ENCODE measurements at regions not wholly inside any gene's neighbourhood (a gene's known extent, or its start where the extent isn't known, plus 50 kb on each side); places are given as distances from the start of the nearest gene placed in this dataset.

DNA sequence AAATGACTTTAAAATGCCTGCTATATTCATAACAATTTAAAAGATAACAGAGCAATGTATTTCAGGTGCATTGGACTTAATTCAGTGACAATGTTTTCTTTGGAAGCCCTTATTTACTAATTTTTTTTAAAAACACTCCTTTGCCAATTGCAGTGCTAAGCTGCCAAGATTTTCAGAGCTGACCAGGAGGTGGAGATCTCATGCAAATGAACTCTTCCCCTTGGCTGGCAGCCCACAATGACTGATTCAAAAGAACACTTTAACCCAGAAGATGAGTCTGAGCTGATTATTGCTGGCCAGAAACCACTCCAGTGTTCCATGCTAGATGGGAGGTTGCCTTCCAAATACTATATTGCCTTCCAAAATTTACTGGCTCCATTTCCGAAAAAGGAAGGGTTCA is 128.3 kb upstream of the CCNH start:
- Histone ChIP-seq H3K36me3 (ENCODE audit: insufficient read depth) (no peaks in the 10 kb centered on the region), H3K4me2 (no peak overlapping the region), H3K27me3 (ENCODE audit: insufficient read depth) (no peaks in the 10 kb centered on the region), H3K79me2 (replicated peaks; ENCODE audit: insufficient read depth) (no peaks in the 10 kb centered on the region), H3K27ac (ENCODE audit: low read depth) (no peak overlapping the region), H3F3A (replicated peaks; ENCODE audit: low read depth) (no peaks in the 10 kb centered on the region), H3K9me2 (ENCODE audit: insufficient read depth) (no peaks in the 10 kb centered on the region), H2AFZ (no peak overlapping the region), H3K4me3 (no peak overlapping the region), H4K20me1 (replicated peaks; ENCODE audit: insufficient read depth) (no peaks in the 10 kb centered on the region), H3K4me1 (ENCODE audit: insufficient read depth) (peaks cover 7% of the 10 kb centered on the region)
- peaks cover 26% of the 10 kb centered on the region; the same call in 2 of the 3 replicates for H3K4me1 Mint-ChIP-seq
- H3K27ac Mint-ChIP-seq: no peak overlapping the region
- no peaks in the 10 kb centered on the region for H3K27me3 Mint-ChIP-seq (ENCODE audit: insufficient read depth, low read depth, poor library complexity)
- no peak overlapping the region for H3K4me3 Mint-ChIP-seq
- DNase-seq (ENCODE audit: low spot score) (peak; percentile 62), ATAC-seq (peak; percentile 86)
- no peaks in the 10 kb centered on the region for H3K36me3 Mint-ChIP-seq (ENCODE audit: low read depth)
- no peaks in the 10 kb centered on the region for H3K9me3 Mint-ChIP-seq
- no peak for TF ChIP-seq ZNF331 (CRISPR knock-in tag; IDR thresholded peaks at IDR 0.05; ENCODE audit: low read depth)
- TF ChIP-seq, protein P1, sequence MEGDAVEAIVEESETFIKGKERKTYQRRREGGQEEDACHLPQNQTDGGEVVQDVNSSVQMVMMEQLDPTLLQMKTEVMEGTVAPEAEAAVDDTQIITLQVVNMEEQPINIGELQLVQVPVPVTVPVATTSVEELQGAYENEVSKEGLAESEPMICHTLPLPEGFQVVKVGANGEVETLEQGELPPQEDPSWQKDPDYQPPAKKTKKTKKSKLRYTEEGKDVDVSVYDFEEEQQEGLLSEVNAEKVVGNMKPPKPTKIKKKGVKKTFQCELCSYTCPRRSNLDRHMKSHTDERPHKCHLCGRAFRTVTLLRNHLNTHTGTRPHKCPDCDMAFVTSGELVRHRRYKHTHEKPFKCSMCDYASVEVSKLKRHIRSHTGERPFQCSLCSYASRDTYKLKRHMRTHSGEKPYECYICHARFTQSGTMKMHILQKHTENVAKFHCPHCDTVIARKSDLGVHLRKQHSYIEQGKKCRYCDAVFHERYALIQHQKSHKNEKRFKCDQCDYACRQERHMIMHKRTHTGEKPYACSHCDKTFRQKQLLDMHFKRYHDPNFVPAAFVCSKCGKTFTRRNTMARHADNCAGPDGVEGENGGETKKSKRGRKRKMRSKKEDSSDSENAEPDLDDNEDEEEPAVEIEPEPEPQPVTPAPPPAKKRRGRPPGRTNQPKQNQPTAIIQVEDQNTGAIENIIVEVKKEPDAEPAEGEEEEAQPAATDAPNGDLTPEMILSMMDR (conservative IDR thresholded peaks at IDR 0.05; ENCODE audit: low read depth in 2 of 2): peak; percentile 25 to 52; a peak in 2 of 4 replicates

DNA sequence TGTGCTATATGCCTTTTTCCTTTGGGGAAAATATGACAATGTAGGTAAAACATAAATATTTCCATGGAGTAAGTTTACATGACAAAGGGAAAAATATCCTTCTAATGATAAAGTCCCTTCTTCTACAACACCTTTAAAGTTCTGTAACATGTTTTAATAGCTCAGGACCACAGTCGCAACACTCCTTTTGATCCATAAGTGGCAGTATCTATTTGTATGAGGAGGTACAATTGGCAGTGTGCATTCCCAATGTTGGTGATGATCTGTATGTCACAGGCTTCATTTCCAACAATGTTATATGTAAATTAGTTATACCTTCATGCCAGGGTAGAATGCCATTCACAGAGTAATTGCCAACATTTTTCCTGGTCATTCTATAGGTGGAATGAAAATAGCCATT is 127.1 kb upstream of the CCNH start:
- ATAC-seq: no peak

More for the DNA sequence above, 127.1 kb upstream of the CCNH start:
- no peak overlapping the region for H3K4me3 Mint-ChIP-seq
- no peak overlapping the region for H2AFZ ChIP-seq
- H3K27ac ChIP-seq (ENCODE audit: low read depth): no peak overlapping the region
- no peaks in the 10 kb centered on the region for H4K20me1 ChIP-seq (replicated peaks; ENCODE audit: insufficient read depth)
- H3K36me3 ChIP-seq (ENCODE audit: insufficient read depth): no peaks in the 10 kb centered on the region
- H3K4me1 Mint-ChIP-seq: peaks cover 21% of the 10 kb centered on the region; the same call in 2 of the 3 replicates
- no peaks in the 10 kb centered on the region for H3K27me3 ChIP-seq (ENCODE audit: insufficient read depth)
- no peak overlapping the region for H3K4me3 ChIP-seq
- no peaks in the 10 kb centered on the region for H3K36me3 Mint-ChIP-seq (ENCODE audit: low read depth)
- H3K79me2 ChIP-seq (replicated peaks; ENCODE audit: insufficient read depth): no peaks in the 10 kb centered on the region
- no peaks in the 10 kb centered on the region for H3K9me2 ChIP-seq (ENCODE audit: insufficient read depth)
- no peaks in the 10 kb centered on the region for H3K9me3 Mint-ChIP-seq
- H3K4me2 ChIP-seq: no peak overlapping the region
- DNase-seq (ENCODE audit: low spot score): no peak
- H3F3A ChIP-seq (replicated peaks; ENCODE audit: low read depth): no peaks in the 10 kb centered on the region
- TF ChIP-seq, protein P1 (conservative IDR thresholded peaks at IDR 0.05; ENCODE audit: low read depth in 2 of 2): peak in 1 of 2 experiments; percentile 18; a peak in 1 of 4 replicates
- TF ChIP-seq, protein P2, sequence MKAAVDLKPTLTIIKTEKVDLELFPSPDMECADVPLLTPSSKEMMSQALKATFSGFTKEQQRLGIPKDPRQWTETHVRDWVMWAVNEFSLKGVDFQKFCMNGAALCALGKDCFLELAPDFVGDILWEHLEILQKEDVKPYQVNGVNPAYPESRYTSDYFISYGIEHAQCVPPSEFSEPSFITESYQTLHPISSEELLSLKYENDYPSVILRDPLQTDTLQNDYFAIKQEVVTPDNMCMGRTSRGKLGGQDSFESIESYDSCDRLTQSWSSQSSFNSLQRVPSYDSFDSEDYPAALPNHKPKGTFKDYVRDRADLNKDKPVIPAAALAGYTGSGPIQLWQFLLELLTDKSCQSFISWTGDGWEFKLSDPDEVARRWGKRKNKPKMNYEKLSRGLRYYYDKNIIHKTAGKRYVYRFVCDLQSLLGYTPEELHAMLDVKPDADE (IDR thresholded peaks at IDR 0.05): no peak
- no peak overlapping the region for H3K27ac Mint-ChIP-seq
- peaks cover 7% of the 10 kb centered on the region for H3K4me1 ChIP-seq (ENCODE audit: insufficient read depth)
- H3K27me3 Mint-ChIP-seq (ENCODE audit: insufficient read depth, low read depth, poor library complexity): no peaks in the 10 kb centered on the region

Data from GM23338 (cell line).